H9 (cell line): ENCODE measurements at regions not wholly inside any gene's neighbourhood (a gene's known extent, or its start where the extent isn't known, plus 50 kb on each side); places are given as distances from the start of the nearest gene placed in this dataset.
A peak's percentile ranks its signal among the peaks of the same experiment; 100 is the strongest.

ENCODE experiments used
- DNase-seq: peaks from one replicate; pipeline ENCODE4 v3.0.0-alpha.2; 2017
- H2AFZ ChIP-seq: one replicate; pipeline ENCODE4 v1.6.1; 2013; ENCODE audit warnings: mild to moderate bottlenecking, low read length, control low read depth, moderate library complexity
- H2AK5ac ChIP-seq: 2 replicates; pipeline ENCODE4 v1.6.1; 2013; ENCODE audit warnings: low read length, control low read depth, mixed read lengths; ENCODE audit not compliant: insufficient read length
- H2BK120ac ChIP-seq: one replicate; pipeline ENCODE4 v1.6.1; 2013; ENCODE audit warnings: low read depth, mild to moderate bottlenecking, low read length, control low read depth, inconsistent platforms; ENCODE audit not compliant: poor library complexity, severe bottlenecking
- H2BK12ac ChIP-seq: 2 replicates; pipeline ENCODE4 v1.6.1; 2013; ENCODE audit warnings: low read length, control low read depth, mixed read lengths, low read depth; ENCODE audit not compliant: insufficient read length
- H2BK15ac ChIP-seq: 2 replicates; pipeline ENCODE4 v1.6.1; 2013; ENCODE audit warnings: low read depth, low read length, control low read depth
- H2BK20ac ChIP-seq: one replicate; pipeline ENCODE4 v1.6.1; 2013; ENCODE audit warnings: low read depth, mild to moderate bottlenecking, low read length, control low read depth, inconsistent platforms; ENCODE audit not compliant: poor library complexity, severe bottlenecking
- H2BK5ac ChIP-seq: 2 replicates; pipeline ENCODE4 v1.6.1; 2013; ENCODE audit warnings: low read length, control low read depth, mixed read lengths; ENCODE audit not compliant: insufficient read length
- H3K14ac ChIP-seq: 2 replicates; pipeline ENCODE4 v1.6.1; 2013; ENCODE audit warnings: low read length, control low read depth; ENCODE audit not compliant: insufficient read depth
- H3K18ac ChIP-seq: 2 replicates; pipeline ENCODE4 v1.6.1; 2013; ENCODE audit warnings: low read depth, mild to moderate bottlenecking, mixed read lengths, low read length, control low read depth; ENCODE audit not compliant: insufficient read length
- H3K23ac ChIP-seq: 2 replicates; pipeline ENCODE4 v1.6.1; 2013; ENCODE audit warnings: low read length, control low read depth, mixed read lengths, low read depth; ENCODE audit not compliant: insufficient read length
- H3K23me2 ChIP-seq: 2 replicates; pipeline ENCODE4 v1.6.1; 2013; ENCODE audit warnings: low read depth, mild to moderate bottlenecking, mixed read lengths, low read length, control low read depth; ENCODE audit not compliant: insufficient read length, poor library complexity, severe bottlenecking
- H3K27ac ChIP-seq: 2 replicates; pipeline ENCODE4 v1.5.1; 2013; ENCODE audit warnings: low read length, control low read depth, mixed read lengths, low read depth; ENCODE audit not compliant: insufficient read length
- H3K27me3 ChIP-seq: 2 replicates; pipeline ENCODE4 v1.6.1; 2013; ENCODE audit warnings: low read length, control low read depth, inconsistent platforms; ENCODE audit not compliant: insufficient read depth
- H3K4ac ChIP-seq: 2 replicates; pipeline ENCODE4 v1.6.1; 2013; ENCODE audit warnings: low read depth, mild to moderate bottlenecking, control low read depth, inconsistent platforms, low read length, moderate library complexity
- H3K4me1 ChIP-seq: 2 replicates; pipeline ENCODE4 v1.6.1; 2013; ENCODE audit warnings: low read length, control low read depth, inconsistent platforms; ENCODE audit not compliant: insufficient read depth
- H3K4me2 ChIP-seq: 2 replicates; pipeline ENCODE4 v1.6.1; 2013; ENCODE audit warnings: low read length, control low read depth, mixed read lengths; ENCODE audit not compliant: insufficient read length, insufficient read depth
- H3K56ac ChIP-seq: 2 replicates; pipeline ENCODE4 v1.6.1; 2013; ENCODE audit warnings: low read depth, mild to moderate bottlenecking, mixed read lengths, low read length, control low read depth; ENCODE audit not compliant: insufficient read length
- H3K79me1 ChIP-seq: 2 replicates; pipeline ENCODE4 v1.6.1; 2013; ENCODE audit warnings: low read depth, mild to moderate bottlenecking, moderate library complexity, low read length, control low read depth, inconsistent platforms; ENCODE audit not compliant: insufficient read depth, poor library complexity, severe bottlenecking
- H3K79me2 ChIP-seq: 2 replicates; pipeline ENCODE4 v1.6.1; 2013; ENCODE audit warnings: low read length, control low read depth, inconsistent platforms; ENCODE audit not compliant: insufficient read depth
- H3K9ac ChIP-seq: 2 replicates; pipeline ENCODE4 v1.6.1; 2013; ENCODE audit warnings: low read length, control low read depth, mixed read lengths; ENCODE audit not compliant: insufficient read length; ENCODE audit errors: extremely low read depth
- H3K9me3 ChIP-seq: one replicate; pipeline ENCODE4 v1.6.1; 2013; ENCODE audit warnings: low read depth, low read length, inconsistent platforms; ENCODE audit not compliant: control insufficient read depth
- H3T11ph ChIP-seq: one replicate; pipeline ENCODE4 v1.6.1; 2013; ENCODE audit warnings: mild to moderate bottlenecking, low read length, control low read depth, inconsistent platforms
- H4K20me1 ChIP-seq: one replicate; pipeline ENCODE4 v1.6.1; 2013; ENCODE audit not compliant: control insufficient read depth, insufficient read length, insufficient read depth
- H4K5ac ChIP-seq: 2 replicates; pipeline ENCODE4 v1.6.1; 2013; ENCODE audit warnings: low read depth, mild to moderate bottlenecking, mixed read lengths, low read length, control low read depth; ENCODE audit not compliant: insufficient read length
- H4K8ac ChIP-seq: replicated peaks from 2 replicates; pipeline ENCODE4 v1.6.1; 2013; ENCODE audit warnings: low read length, control low read depth, mixed read lengths, low read depth; ENCODE audit not compliant: insufficient read length
- H4K91ac ChIP-seq: 2 replicates; pipeline ENCODE4 v1.6.1; 2013; ENCODE audit warnings: low read depth, mild to moderate bottlenecking, moderate library complexity, mixed read lengths, low read length, control low read depth; ENCODE audit not compliant: insufficient read length
- H3K27ac Mint-ChIP-seq, 3 experiments: 2 replicates in 2 of 3; 3 replicates in 1 of 3; pipeline ENCODE4 v1.8.0; 2020 to 2021; ENCODE audit warnings: mixed read lengths in 3 of 3, mild to moderate bottlenecking in 1 of 3, moderate library complexity in 1 of 3
- H3K27me3 Mint-ChIP-seq: 2 replicates; pipeline ENCODE4 v1.8.0; 2021; ENCODE audit warnings: low read depth, mild to moderate bottlenecking, moderate library complexity, mixed read lengths
- H3K36me3 Mint-ChIP-seq, 3 experiments: 2 replicates in 2 of 3; 3 replicates in 1 of 3; pipeline ENCODE4 v1.8.0; 2020 to 2021; ENCODE audit warnings: low read depth in 3 of 3, mixed read lengths in 3 of 3; ENCODE audit not compliant: insufficient read depth in 1 of 3
- H3K4me1 Mint-ChIP-seq, 2 experiments: 2 replicates each; pipeline ENCODE4 v1.8.0; 2020; ENCODE audit warnings: mixed read lengths in 2 of 2
- H3K4me3 Mint-ChIP-seq, 2 experiments: 2 replicates in 1 of 2; 3 replicates in 1 of 2; pipeline ENCODE4 v1.8.0; 2020 to 2021; ENCODE audit warnings: mild to moderate bottlenecking in 2 of 2, mixed read lengths in 2 of 2, moderate library complexity in 1 of 2
- H3K9me3 Mint-ChIP-seq, 2 experiments: 2 replicates in 1 of 2; 3 replicates in 1 of 2; pipeline ENCODE4 v1.8.0; 2020; ENCODE audit warnings: mild to moderate bottlenecking in 2 of 2, mixed read lengths in 2 of 2, moderate library complexity in 1 of 2
- CTCF ChIP-seq: fragments of 200-600 bp; sonication (generic); conservative IDR thresholded peaks from 3 replicates; pipeline ENCODE4 v1.8.0; 2021; ENCODE audit warnings: antibody characterized with exemption, mild to moderate bottlenecking
- WGBS: extraction: QIAGEN DNeasy Blood & Tissue Kit; methylation state at CpG from one replicate; pipeline ENCODE4 v1.1.7; 2013; ENCODE audit warnings: missing lambda C conversion rate, low lambda C conversion rate, mixed read lengths; ENCODE audit not compliant: insufficient read length; ENCODE audit errors: extremely low coverage; 5-methylcytosine and 5-hydroxymethylcytosine counted together

- Histone ChIP-seq H3K56ac (no peak overlapping the region), H2AFZ (peak overlapping the region; percentile 0), H3K14ac (0 out of 2 replicates have a peak overlapping the region, but pooled peaks have one; percentile 1), H3T11ph (no peak overlapping the region), H3K4me2 (no peak overlapping the region), H3K79me1 (no peaks in the 10 kb centered on the region), H3K23ac (no peak overlapping the region), H2BK20ac (no peak overlapping the region), H3K27ac (peak overlapping the region; percentile 74), H2BK120ac (no peak overlapping the region), H2BK5ac (no peak overlapping the region), H2AK5ac (no peak overlapping the region), H3K9ac (no peak overlapping the region), H4K91ac (no peak overlapping the region), H3K23me2 (no peaks in the 10 kb centered on the region), H3K4ac (no peak overlapping the region), H3K9me3 (no peaks in the 10 kb centered on the region), H4K20me1 (no peaks in the 10 kb centered on the region), H4K8ac (no peak overlapping the region), H3K18ac (no peak overlapping the region), H4K5ac (no peak overlapping the region), H2BK12ac (no peak overlapping the region), H3K27me3 (no peaks in the 10 kb centered on the region), H2BK15ac (no peak overlapping the region), H3K4me1 (0 out of 2 replicates have a peak, but pooled peaks cover 2% of the 10 kb centered on the region), H3K79me2 (no peaks in the 10 kb centered on the region)
- Mint-ChIP-seq H3K4me3 (no peak overlapping the region), H3K27ac (peak overlapping the region; percentile 46 to 95 (median 79); a peak in 5 of 7 replicates), H3K36me3 (peaks cover 0 to 9% (median 0%) of the 10 kb centered on the region in 3 experiments; a peak in 3 of 7 replicates), H3K27me3 (no peaks in the 10 kb centered on the region), H3K4me1 (peaks cover 23 to 33% of the 10 kb centered on the region in 2 experiments), H3K9me3 (peaks cover 0 to 8% of the 10 kb centered on the region in 2 experiments; a peak in 1 of 5 replicates)
- DNase-seq: no peak
- no peak for TF ChIP-seq CTCF
- no CpG with 5 or more reads among the region's 2 CpGs for WGBS
These were observed 276.2 kb upstream of the SLC30A5 start for GRCh38 chr5:68817632-68818031.
